Lung (tissue), 11 donors: ENCODE measurements at regions not wholly inside any gene's neighbourhood (a gene's known extent, or its start where the extent isn't known, plus 50 kb on each side); places are given as distances from the start of the nearest gene placed in this dataset.

Source experiments
- ATAC-seq: fragments of 200-7000 bp; cut with Tn5 transposase; one replicate; pipeline ENCODE4 v1.9.1; 2020; ENCODE audit warnings: moderate number of reproducible peaks; ENCODE audit not compliant: insufficient read depth, low FRiP score
- DNase-seq, 3 donors: peaks; one replicate each; pipeline ENCODE4 v3.0.0-alpha.2; 2013 to 2017
- H3K27ac ChIP-seq, 2 donors: one replicate each; pipeline ENCODE4 v1.5.1; 2013; ENCODE audit warnings: mild to moderate bottlenecking in 2 of 2, moderate library complexity in 2 of 2, control low read depth in 1 of 2, inconsistent platforms in 1 of 2, low read depth in 1 of 2, low read length in 1 of 2
- H3K27me3 ChIP-seq, 3 donors: one replicate each; pipeline ENCODE4 v1.5.1; 2013; ENCODE audit warnings: low read length in 2 of 3; ENCODE audit not compliant: control insufficient read depth in 3 of 3, insufficient read depth in 3 of 3
- H3K36me3 ChIP-seq, 4 donors: one replicate each; pipeline ENCODE4 v1.5.1; 2013; ENCODE audit warnings: low read length in 4 of 4, mild to moderate bottlenecking in 1 of 4, moderate library complexity in 1 of 4; ENCODE audit not compliant: control insufficient read depth in 4 of 4, insufficient read depth in 4 of 4
- H3K4me1 ChIP-seq, 5 donors: one replicate each; pipeline ENCODE4 v1.5.1; 2013; ENCODE audit warnings: low read length in 5 of 5, mild to moderate bottlenecking in 2 of 5, moderate library complexity in 1 of 5; ENCODE audit not compliant: control insufficient read depth in 5 of 5, insufficient read depth in 5 of 5
- H3K4me3 ChIP-seq: one replicate; pipeline ENCODE4 v1.5.1; 2013; ENCODE audit warnings: mild to moderate bottlenecking, control low read depth, moderate library complexity
- H3K9ac ChIP-seq, 2 donors: one replicate each; pipeline ENCODE4 v1.5.1; 2013; ENCODE audit warnings: low read length in 2 of 2, control low read depth in 1 of 2; ENCODE audit not compliant: insufficient read depth in 1 of 2
- H3K9me3 ChIP-seq, 4 donors: one replicate each; pipeline ENCODE4 v1.5.1; 2013; ENCODE audit warnings: low read length in 3 of 4, mild to moderate bottlenecking in 1 of 4, moderate library complexity in 1 of 4; ENCODE audit not compliant: control insufficient read depth in 4 of 4, insufficient read depth in 3 of 4
- WGBS, 2 donors: extraction: QIAGEN DNeasy Blood & Tissue Kit; methylation state at CpG; one replicate each; pipeline ENCODE4 v1.1.7; 2013; 5-methylcytosine and 5-hydroxymethylcytosine counted together
- TF ChIP-seq, protein P1 (sequence below): IDR thresholded peaks from 2 replicates; pipeline ENCODE4 v1.5.1; 2012; ENCODE audit warnings: mild to moderate bottlenecking; ENCODE audit errors: control extremely low read depth, extremely low read depth
- donor health status: control.
- donor health status: control.
- donor health status: Bipolar disorder and iron deficiency.
- donor health status: healthy.
- donor health status: DM: yes; HTN: yes; CAD: no.

DNA sequence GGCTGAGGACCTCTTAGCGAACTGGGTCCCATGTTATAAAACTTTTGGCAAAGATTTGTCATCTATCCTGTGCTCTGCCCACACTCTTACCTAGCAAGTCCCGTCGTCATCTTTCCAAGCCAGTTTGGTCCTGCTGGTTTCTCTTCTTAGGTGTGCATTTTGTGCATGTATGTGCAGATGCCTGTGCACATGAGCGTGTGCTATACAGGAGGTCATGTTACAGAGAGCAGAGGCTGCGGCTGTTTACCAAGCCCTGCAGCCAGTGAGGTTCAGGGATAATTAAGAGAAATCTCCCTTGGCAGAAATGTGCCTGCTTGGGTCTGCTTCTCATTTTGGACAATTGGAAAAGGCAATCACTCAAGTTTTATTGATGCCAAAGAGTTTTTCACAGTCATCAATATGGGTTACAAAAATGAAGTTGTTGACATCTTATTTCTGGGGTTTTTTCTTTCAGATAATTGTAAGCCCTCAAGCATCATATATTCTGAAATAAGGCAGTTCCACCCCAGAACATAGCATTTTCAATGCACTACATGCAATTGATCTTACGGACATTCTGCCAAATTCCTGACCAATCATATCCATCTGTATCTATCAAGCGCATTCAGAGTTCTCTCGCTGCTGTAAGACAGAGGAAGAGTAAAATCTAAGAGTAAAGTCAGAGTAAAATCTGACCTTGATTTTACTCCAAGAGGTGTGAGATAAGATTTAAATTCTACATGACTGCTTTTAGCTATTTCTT lies 361.4 kb upstream of the ZNF32 start:
- no peaks in the 10 kb centered on the region for H3K9me3 ChIP-seq
- H3K4me1 ChIP-seq: peaks cover 0 to 9% (median 3%) of the 10 kb centered on the region in 5 donors
- no peak overlapping the region for H3K27ac ChIP-seq
- TF ChIP-seq, protein P1, sequence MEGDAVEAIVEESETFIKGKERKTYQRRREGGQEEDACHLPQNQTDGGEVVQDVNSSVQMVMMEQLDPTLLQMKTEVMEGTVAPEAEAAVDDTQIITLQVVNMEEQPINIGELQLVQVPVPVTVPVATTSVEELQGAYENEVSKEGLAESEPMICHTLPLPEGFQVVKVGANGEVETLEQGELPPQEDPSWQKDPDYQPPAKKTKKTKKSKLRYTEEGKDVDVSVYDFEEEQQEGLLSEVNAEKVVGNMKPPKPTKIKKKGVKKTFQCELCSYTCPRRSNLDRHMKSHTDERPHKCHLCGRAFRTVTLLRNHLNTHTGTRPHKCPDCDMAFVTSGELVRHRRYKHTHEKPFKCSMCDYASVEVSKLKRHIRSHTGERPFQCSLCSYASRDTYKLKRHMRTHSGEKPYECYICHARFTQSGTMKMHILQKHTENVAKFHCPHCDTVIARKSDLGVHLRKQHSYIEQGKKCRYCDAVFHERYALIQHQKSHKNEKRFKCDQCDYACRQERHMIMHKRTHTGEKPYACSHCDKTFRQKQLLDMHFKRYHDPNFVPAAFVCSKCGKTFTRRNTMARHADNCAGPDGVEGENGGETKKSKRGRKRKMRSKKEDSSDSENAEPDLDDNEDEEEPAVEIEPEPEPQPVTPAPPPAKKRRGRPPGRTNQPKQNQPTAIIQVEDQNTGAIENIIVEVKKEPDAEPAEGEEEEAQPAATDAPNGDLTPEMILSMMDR: no peak
- no peaks in the 10 kb centered on the region for H3K27me3 ChIP-seq
- DNase-seq: no peak
- H3K9ac ChIP-seq: no peak overlapping the region
- H3K4me3 ChIP-seq: no peak overlapping the region
- no peaks in the 10 kb centered on the region for H3K36me3 ChIP-seq
- WGBS, 2 donors: 80 to 97% methylated on average over 8 of the region's 8 CpGs
- no peak for ATAC-seq

DNA sequence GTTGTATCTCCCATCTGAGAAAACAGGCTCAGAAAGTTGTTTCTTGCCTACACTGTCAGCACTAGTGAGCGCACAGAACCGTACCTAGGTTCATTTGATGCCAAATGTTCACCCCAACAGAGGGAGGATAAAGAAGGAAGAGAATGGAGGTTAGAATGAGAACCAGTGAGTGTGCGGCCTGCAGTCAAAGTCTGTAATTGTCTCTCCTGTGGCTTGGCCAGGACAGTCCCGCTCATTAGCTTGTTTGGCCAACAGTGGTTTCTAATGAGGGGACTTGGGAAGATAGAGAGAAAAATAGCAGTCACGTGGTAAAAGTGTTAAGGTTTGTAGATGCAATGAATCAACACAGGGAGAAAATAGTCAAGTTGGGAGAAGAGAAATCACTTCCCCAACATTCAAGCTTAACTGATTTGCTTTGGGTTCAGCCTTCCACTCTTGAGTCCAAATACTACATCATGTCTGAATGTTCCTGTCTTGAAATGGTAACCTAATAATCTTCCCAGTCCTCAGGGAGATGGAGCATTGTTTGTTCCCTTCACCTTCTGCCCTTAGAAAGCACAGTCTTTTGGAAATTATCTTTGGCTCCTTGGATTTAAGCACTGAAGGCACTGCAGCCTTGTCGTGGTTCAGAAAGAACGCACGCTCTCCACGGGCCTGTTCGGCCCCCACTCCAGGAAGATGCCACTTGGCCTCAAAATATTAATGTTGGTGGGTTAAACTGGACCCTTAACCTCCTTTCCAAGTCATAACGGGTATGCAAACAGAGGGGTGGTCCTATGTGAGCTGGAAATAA lies 360.4 kb upstream of the ZNF32 start:
- Histone ChIP-seq H3K4me3 (no peak overlapping the region), H3K27me3 (no peaks in the 10 kb centered on the region), H3K36me3 (no peaks in the 10 kb centered on the region), H3K9ac (no peak overlapping the region), H3K4me1 (peaks cover 0 to 9% (median 3%) of the 10 kb centered on the region in 5 donors), H3K27ac (peak overlapping the region in 1 of 2 donors; percentile 66), H3K9me3 (no peaks in the 10 kb centered on the region)
- TF ChIP-seq, protein P1: no peak
- DNase-seq (no peak), ATAC-seq (no peak)
- WGBS, 2 donors: 69 to 77% methylated on average over 11 of the region's 11 CpGs

GRCh38 chr10:44008270-44008916 lies 359.7 kb upstream of the ZNF32 start:
- Histone ChIP-seq H3K27me3 (no peaks in the 10 kb centered on the region), H3K4me3 (no peak overlapping the region), H3K4me1 (peaks cover 0 to 9% (median 3%) of the 10 kb centered on the region in 5 donors), H3K9me3 (no peaks in the 10 kb centered on the region), H3K9ac (no peak overlapping the region), H3K27ac (peak overlapping the region in 1 of 2 donors; percentile 66), H3K36me3 (no peaks in the 10 kb centered on the region)
- WGBS, 2 donors: 69 to 84% methylated on average over 10 of the region's 10 CpGs
- TF ChIP-seq, protein P1: no peak
- no peak for DNase-seq
- ATAC-seq: no peak
